ENCODE measurements at regions not wholly inside any gene's neighbourhood (a gene's known extent, or its start where the extent isn't known, plus 50 kb on each side); places are given as distances from the start of the nearest gene placed in this dataset.

DNA sequence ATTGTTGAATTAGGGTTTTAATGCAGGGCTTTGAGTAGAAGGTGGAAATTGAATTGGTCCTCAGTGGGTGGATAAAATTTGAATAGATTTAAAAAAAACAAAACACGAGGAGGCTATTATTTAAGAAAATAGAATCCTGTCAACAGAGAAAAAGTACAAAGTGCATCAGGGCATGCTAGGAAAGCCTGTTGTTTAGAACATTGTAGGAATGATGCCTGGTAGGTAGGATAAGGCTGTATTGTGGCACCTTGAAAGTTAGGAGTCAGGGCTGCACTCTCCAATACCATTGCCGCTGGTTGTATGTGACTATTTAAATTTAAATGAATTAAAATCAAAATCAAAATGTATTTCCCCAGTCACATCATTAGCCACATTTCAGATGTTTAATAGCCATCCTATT is 363.9 kb downstream of the UTRN start:
- DNase-seq (ENCODE audit: low read depth, low spot score) (no peak), ATAC-seq (no peak)
- BruUV-seq (replicated peaks) = no TSS peak
- ChIA-PET POLR2A (no interaction called here), CTCF (no interaction called here)
- TF ChIP-seq TCF7L2 (IDR thresholded peaks at IDR 0.05; ENCODE audit: low read depth, low read length) (no peak), POLR2AphosphoS5 (IDR thresholded peaks at IDR 0.05; ENCODE audit: low read depth, low read length) (no peak), SIN3A (IDR thresholded peaks at IDR 0.05; ENCODE audit: borderline replicate concordance, insufficient read depth, low read depth, low read length) (no peak)
- TF ChIP-seq, protein P1, sequence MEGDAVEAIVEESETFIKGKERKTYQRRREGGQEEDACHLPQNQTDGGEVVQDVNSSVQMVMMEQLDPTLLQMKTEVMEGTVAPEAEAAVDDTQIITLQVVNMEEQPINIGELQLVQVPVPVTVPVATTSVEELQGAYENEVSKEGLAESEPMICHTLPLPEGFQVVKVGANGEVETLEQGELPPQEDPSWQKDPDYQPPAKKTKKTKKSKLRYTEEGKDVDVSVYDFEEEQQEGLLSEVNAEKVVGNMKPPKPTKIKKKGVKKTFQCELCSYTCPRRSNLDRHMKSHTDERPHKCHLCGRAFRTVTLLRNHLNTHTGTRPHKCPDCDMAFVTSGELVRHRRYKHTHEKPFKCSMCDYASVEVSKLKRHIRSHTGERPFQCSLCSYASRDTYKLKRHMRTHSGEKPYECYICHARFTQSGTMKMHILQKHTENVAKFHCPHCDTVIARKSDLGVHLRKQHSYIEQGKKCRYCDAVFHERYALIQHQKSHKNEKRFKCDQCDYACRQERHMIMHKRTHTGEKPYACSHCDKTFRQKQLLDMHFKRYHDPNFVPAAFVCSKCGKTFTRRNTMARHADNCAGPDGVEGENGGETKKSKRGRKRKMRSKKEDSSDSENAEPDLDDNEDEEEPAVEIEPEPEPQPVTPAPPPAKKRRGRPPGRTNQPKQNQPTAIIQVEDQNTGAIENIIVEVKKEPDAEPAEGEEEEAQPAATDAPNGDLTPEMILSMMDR (IDR thresholded peaks at IDR 0.05) = no peak
- TF ChIP-seq, protein P2, sequence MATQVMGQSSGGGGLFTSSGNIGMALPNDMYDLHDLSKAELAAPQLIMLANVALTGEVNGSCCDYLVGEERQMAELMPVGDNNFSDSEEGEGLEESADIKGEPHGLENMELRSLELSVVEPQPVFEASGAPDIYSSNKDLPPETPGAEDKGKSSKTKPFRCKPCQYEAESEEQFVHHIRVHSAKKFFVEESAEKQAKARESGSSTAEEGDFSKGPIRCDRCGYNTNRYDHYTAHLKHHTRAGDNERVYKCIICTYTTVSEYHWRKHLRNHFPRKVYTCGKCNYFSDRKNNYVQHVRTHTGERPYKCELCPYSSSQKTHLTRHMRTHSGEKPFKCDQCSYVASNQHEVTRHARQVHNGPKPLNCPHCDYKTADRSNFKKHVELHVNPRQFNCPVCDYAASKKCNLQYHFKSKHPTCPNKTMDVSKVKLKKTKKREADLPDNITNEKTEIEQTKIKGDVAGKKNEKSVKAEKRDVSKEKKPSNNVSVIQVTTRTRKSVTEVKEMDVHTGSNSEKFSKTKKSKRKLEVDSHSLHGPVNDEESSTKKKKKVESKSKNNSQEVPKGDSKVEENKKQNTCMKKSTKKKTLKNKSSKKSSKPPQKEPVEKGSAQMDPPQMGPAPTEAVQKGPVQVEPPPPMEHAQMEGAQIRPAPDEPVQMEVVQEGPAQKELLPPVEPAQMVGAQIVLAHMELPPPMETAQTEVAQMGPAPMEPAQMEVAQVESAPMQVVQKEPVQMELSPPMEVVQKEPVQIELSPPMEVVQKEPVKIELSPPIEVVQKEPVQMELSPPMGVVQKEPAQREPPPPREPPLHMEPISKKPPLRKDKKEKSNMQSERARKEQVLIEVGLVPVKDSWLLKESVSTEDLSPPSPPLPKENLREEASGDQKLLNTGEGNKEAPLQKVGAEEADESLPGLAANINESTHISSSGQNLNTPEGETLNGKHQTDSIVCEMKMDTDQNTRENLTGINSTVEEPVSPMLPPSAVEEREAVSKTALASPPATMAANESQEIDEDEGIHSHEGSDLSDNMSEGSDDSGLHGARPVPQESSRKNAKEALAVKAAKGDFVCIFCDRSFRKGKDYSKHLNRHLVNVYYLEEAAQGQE (IDR thresholded peaks at IDR 0.05; ENCODE audit: insufficient read depth in 1 of 2, low read depth in 2 of 2, low read length in 1 of 2) = no peak
- H3K27me3 ChIP-seq (ENCODE audit: control insufficient read depth, insufficient read depth, low read length) = no peaks in the 10 kb centered on the region
- H3K9me3 ChIP-seq (ENCODE audit: control insufficient read depth, insufficient read depth, low read depth, low read length) = no peaks in the 10 kb centered on the region
- H3K27ac ChIP-seq (ENCODE audit: low read length) = no peak overlapping the region
- in situ Hi-C loops (cut with HindIII; ENCODE audit: low pct_unique_long_range_greater_than_20kb, low sequenced_read_pairs) (no loop called here), intact Hi-C loops (cut with micrococcal nuclease; ENCODE audit: unreplicated experiment) (no loop called here)
- no peaks in the 10 kb centered on the region for H3K4me1 ChIP-seq (ENCODE audit: control insufficient read depth, insufficient read depth, low read length)
- no peaks in the 10 kb centered on the region for H3K36me3 ChIP-seq (ENCODE audit: control insufficient read depth, insufficient read depth, low read length)
- H3K4me3 ChIP-seq (ENCODE audit: low read depth in 2 of 2, low read length in 2 of 2) = no peak overlapping the region

DNA sequence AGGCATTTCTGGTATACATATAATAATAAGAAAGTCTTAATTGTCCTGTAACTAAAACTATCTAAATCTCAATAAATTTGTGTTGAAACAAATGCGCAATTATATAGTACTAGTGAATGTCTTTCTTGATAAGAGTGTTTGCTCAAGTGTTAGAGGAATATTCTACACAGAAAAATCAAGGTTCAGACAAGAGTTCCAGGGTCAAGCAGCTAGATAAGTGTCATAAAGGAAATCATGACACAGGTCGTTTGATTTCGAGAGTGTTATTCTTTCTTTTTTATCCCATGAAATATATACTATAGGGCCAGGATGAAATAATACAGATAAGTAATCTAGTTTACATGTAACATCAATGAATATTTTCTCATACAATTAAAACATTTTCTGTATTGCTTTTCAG is 366.1 kb downstream of the UTRN start:
- in situ Hi-C loops (cut with HindIII; ENCODE audit: low pct_unique_long_range_greater_than_20kb, low sequenced_read_pairs) = no loop called here
- TF ChIP-seq, protein P2 (IDR thresholded peaks at IDR 0.05; ENCODE audit: insufficient read depth in 1 of 2, low read depth in 2 of 2, low read length in 1 of 2) = no peak
- TF ChIP-seq, protein P1 (IDR thresholded peaks at IDR 0.05) = no peak
- TF ChIP-seq SIN3A (IDR thresholded peaks at IDR 0.05; ENCODE audit: borderline replicate concordance, insufficient read depth, low read depth, low read length) (no peak), POLR2AphosphoS5 (IDR thresholded peaks at IDR 0.05; ENCODE audit: low read depth, low read length) (no peak), TCF7L2 (IDR thresholded peaks at IDR 0.05; ENCODE audit: low read depth, low read length) (no peak)
- H3K4me3 ChIP-seq (ENCODE audit: low read depth in 2 of 2, low read length in 2 of 2) = no peak overlapping the region
- H3K27ac ChIP-seq (ENCODE audit: low read length) = no peak overlapping the region
- BruUV-seq (replicated peaks) = no TSS peak
- ChIA-PET POLR2A (no interaction called here), CTCF (no interaction called here)
- intact Hi-C loops (cut with micrococcal nuclease; ENCODE audit: unreplicated experiment) = no loop called here
- no peaks in the 10 kb centered on the region for H3K9me3 ChIP-seq (ENCODE audit: control insufficient read depth, insufficient read depth, low read depth, low read length)
- no peaks in the 10 kb centered on the region for H3K27me3 ChIP-seq (ENCODE audit: control insufficient read depth, insufficient read depth, low read length)
- DNase-seq (ENCODE audit: low read depth, low spot score) (no peak), ATAC-seq (no peak)
- H3K4me1 ChIP-seq (ENCODE audit: control insufficient read depth, insufficient read depth, low read length) = no peaks in the 10 kb centered on the region
- H3K36me3 ChIP-seq (ENCODE audit: control insufficient read depth, insufficient read depth, low read length) = no peaks in the 10 kb centered on the region
